ENCODE measurements at regions not wholly inside any gene's neighbourhood (a gene's known extent, or its start where the extent isn't known, plus 50 kb on each side); places are given as distances from the start of the nearest gene placed in this dataset.

GRCh38 chr5:74541381-74541781 is 99.1 kb downstream of the ENC1 start:
- H3K4me1 ChIP-seq (ENCODE audit: insufficient read depth, low read length) = no peaks in the 10 kb centered on the region
- H3K79me2 ChIP-seq (ENCODE audit: insufficient read depth, low read length) = no peaks in the 10 kb centered on the region
- H3K9ac ChIP-seq (ENCODE audit: low read depth, low read length) = no peak overlapping the region
- TF ChIP-seq CTCF (IDR thresholded peaks at IDR 0.05; ENCODE audit: borderline replicate concordance, extremely low read depth, low read length, poor library complexity, severe bottlenecking) = no peak
- no peak for TF ChIP-seq EZH2 (IDR thresholded peaks at IDR 0.05; ENCODE audit: borderline replicate concordance, low read depth, low read length, severe bottlenecking)
- no peak overlapping the region for H2AFZ ChIP-seq (ENCODE audit: low read depth, low read length)
- no peaks in the 10 kb centered on the region for H4K20me1 ChIP-seq (ENCODE audit: insufficient read depth, low read length)
- no peak overlapping the region for H3K4me3 ChIP-seq (ENCODE audit: low read depth in 1 of 2, low read length in 2 of 2)
- no peak overlapping the region for H3K27ac ChIP-seq (ENCODE audit: low read length)
- H3K9me3 ChIP-seq (ENCODE audit: insufficient read depth, low read length, severe bottlenecking) = no peaks in the 10 kb centered on the region
- H3K27me3 ChIP-seq (ENCODE audit: insufficient read depth, low read length, poor library complexity) = no peaks in the 10 kb centered on the region
- DNase-seq = no peak
- ATAC-seq (ENCODE audit: insufficient read depth, low read depth) = no peak
- H3K4me2 ChIP-seq (ENCODE audit: insufficient read depth, low read length) = no peak overlapping the region
- no peaks in the 10 kb centered on the region for H3K36me3 ChIP-seq (ENCODE audit: insufficient read depth, low read length)

- no peaks in the 10 kb centered on the region for H3K4me1 ChIP-seq (ENCODE audit: insufficient read depth, low read length)
- H2AFZ ChIP-seq (ENCODE audit: low read depth, low read length) = no peak overlapping the region
- TF ChIP-seq CTCF (IDR thresholded peaks at IDR 0.05; ENCODE audit: borderline replicate concordance, extremely low read depth, low read length, poor library complexity, severe bottlenecking) = no peak
- TF ChIP-seq EZH2 (IDR thresholded peaks at IDR 0.05; ENCODE audit: borderline replicate concordance, low read depth, low read length, severe bottlenecking) = no peak
- H3K27me3 ChIP-seq (ENCODE audit: insufficient read depth, low read length, poor library complexity) = no peaks in the 10 kb centered on the region
- H3K9ac ChIP-seq (ENCODE audit: low read depth, low read length) = no peak overlapping the region
- no peak overlapping the region for H3K4me3 ChIP-seq (ENCODE audit: low read depth in 1 of 2, low read length in 2 of 2)
- DNase-seq (no peak), ATAC-seq (ENCODE audit: insufficient read depth, low read depth) (no peak)
- H3K9me3 ChIP-seq (ENCODE audit: insufficient read depth, low read length, severe bottlenecking) = no peaks in the 10 kb centered on the region
- no peaks in the 10 kb centered on the region for H3K36me3 ChIP-seq (ENCODE audit: insufficient read depth, low read length)
- no peaks in the 10 kb centered on the region for H3K79me2 ChIP-seq (ENCODE audit: insufficient read depth, low read length)
- no peaks in the 10 kb centered on the region for H4K20me1 ChIP-seq (ENCODE audit: insufficient read depth, low read length)
- H3K27ac ChIP-seq (ENCODE audit: low read length) = no peak overlapping the region
- no peak overlapping the region for H3K4me2 ChIP-seq (ENCODE audit: insufficient read depth, low read length)
Observed at GRCh38 chr5:74540622-74541021, 99.9 kb downstream of the ENC1 start.

GRCh38 chr5:74539986-74540385 is 100.5 kb downstream of the ENC1 start:
- Histone ChIP-seq H3K36me3 (ENCODE audit: insufficient read depth, low read length) (no peaks in the 10 kb centered on the region), H3K4me2 (ENCODE audit: insufficient read depth, low read length) (no peak overlapping the region), H3K27ac (ENCODE audit: low read length) (no peak overlapping the region), H3K9me3 (ENCODE audit: insufficient read depth, low read length, severe bottlenecking) (no peaks in the 10 kb centered on the region), H3K4me1 (ENCODE audit: insufficient read depth, low read length) (no peaks in the 10 kb centered on the region), H3K27me3 (ENCODE audit: insufficient read depth, low read length, poor library complexity) (no peaks in the 10 kb centered on the region), H2AFZ (ENCODE audit: low read depth, low read length) (no peak overlapping the region), H3K9ac (ENCODE audit: low read depth, low read length) (no peak overlapping the region), H3K79me2 (ENCODE audit: insufficient read depth, low read length) (no peaks in the 10 kb centered on the region), H3K4me3 (ENCODE audit: low read depth in 1 of 2, low read length in 2 of 2) (no peak overlapping the region), H4K20me1 (ENCODE audit: insufficient read depth, low read length) (no peaks in the 10 kb centered on the region)
- ATAC-seq (ENCODE audit: insufficient read depth, low read depth) (no peak), DNase-seq (no peak)
- no peak for TF ChIP-seq EZH2 (IDR thresholded peaks at IDR 0.05; ENCODE audit: borderline replicate concordance, low read depth, low read length, severe bottlenecking)
- TF ChIP-seq CTCF (IDR thresholded peaks at IDR 0.05; ENCODE audit: borderline replicate concordance, extremely low read depth, low read length, poor library complexity, severe bottlenecking) = no peak

GRCh38 chr5:74538206-74538661 is 102.3 kb downstream of the ENC1 start:
- H3K36me3 ChIP-seq (ENCODE audit: insufficient read depth, low read length) = no peaks in the 10 kb centered on the region
- no peak overlapping the region for H3K4me3 ChIP-seq (ENCODE audit: low read depth in 1 of 2, low read length in 2 of 2)
- ATAC-seq (ENCODE audit: insufficient read depth, low read depth) (no peak), DNase-seq (no peak)
- H2AFZ ChIP-seq (ENCODE audit: low read depth, low read length) = no peak overlapping the region
- H3K79me2 ChIP-seq (ENCODE audit: insufficient read depth, low read length) = no peaks in the 10 kb centered on the region
- no peak overlapping the region for H3K27ac ChIP-seq (ENCODE audit: low read length)
- no peak for TF ChIP-seq CTCF (IDR thresholded peaks at IDR 0.05; ENCODE audit: borderline replicate concordance, extremely low read depth, low read length, poor library complexity, severe bottlenecking)
- no peak for TF ChIP-seq EZH2 (IDR thresholded peaks at IDR 0.05; ENCODE audit: borderline replicate concordance, low read depth, low read length, severe bottlenecking)
- H3K27me3 ChIP-seq (ENCODE audit: insufficient read depth, low read length, poor library complexity) = no peaks in the 10 kb centered on the region
- H3K9ac ChIP-seq (ENCODE audit: low read depth, low read length) = no peak overlapping the region
- H3K4me2 ChIP-seq (ENCODE audit: insufficient read depth, low read length) = no peak overlapping the region
- peaks cover 3% of the 10 kb centered on the region for H3K9me3 ChIP-seq (ENCODE audit: insufficient read depth, low read length, severe bottlenecking)
- H4K20me1 ChIP-seq (ENCODE audit: insufficient read depth, low read length) = no peaks in the 10 kb centered on the region
- H3K4me1 ChIP-seq (ENCODE audit: insufficient read depth, low read length) = no peaks in the 10 kb centered on the region
